SH-SY5Y (cell line): ENCODE measurements at regions not wholly inside any gene's neighbourhood (a gene's known extent, or its start where the extent isn't known, plus 50 kb on each side); places are given as distances from the start of the nearest gene placed in this dataset.

Experiments used
- GATA2 ChIP-seq: IDR thresholded peaks from 2 replicates; pipeline ENCODE4 v1.6.1; 2011; ENCODE audit warnings: mild to moderate bottlenecking, low read depth, low read length
- GATA3 ChIP-seq: IDR thresholded peaks from 2 replicates; pipeline ENCODE4 v1.6.1; 2011; ENCODE audit warnings: low read depth, mild to moderate bottlenecking, low read length, moderate library complexity

- TF ChIP-seq GATA2 (no peak), GATA3 (no peak)
These were observed 159.4 kb upstream of the KBTBD8 start for GRCh38 chr3:66838704-66839103.
